Germinal center (tissue), 1 donor: ENCODE measurements at regions not wholly inside any gene's neighbourhood (a gene's known extent, or its start where the extent isn't known, plus 50 kb on each side); places are given as distances from the start of the nearest gene placed in this dataset.

ENCODE experiments used
- DNase-seq: peaks from one replicate; pipeline ENCODE4 v3.0.0; 2012; ENCODE audit warnings: mixed read lengths, low spot score

- DNase-seq, result no peak
Observed at GRCh38 chr7:17178545-17178944, 119.9 kb upstream of the AHR start.

- no peak for DNase-seq
Observed at GRCh38 chr7:17181482-17181881, 117.0 kb upstream of the AHR start.

GRCh38 chr7:17183630-17184328, 114.7 kb upstream of the AHR start:
- DNase-seq, result no peak

- no peak for DNase-seq
Observed at GRCh38 chr7:17184805-17185689, 113.4 kb upstream of the AHR start.

- peak; percentile 17 for DNase-seq
Observed at GRCh38 chr7:17185690-17186070, 112.8 kb upstream of the AHR start.

- DNase-seq, result no peak
Observed at GRCh38 chr7:17186745-17187530, 111.5 kb upstream of the AHR start.

GRCh38 chr7:17194656-17195055, 103.8 kb upstream of the AHR start:
- DNase-seq, result no peak

- peak; percentile 21 for DNase-seq
Observed at GRCh38 chr7:17195576-17195975, 102.9 kb upstream of the AHR start.

- DNase-seq, result no peak
Observed at GRCh38 chr7:17205910-17206309, 92.5 kb upstream of the AHR start.

- DNase-seq, result no peak
Observed at GRCh38 chr7:17206349-17206905, 92.0 kb upstream of the AHR start.

- no peak for DNase-seq
Observed at GRCh38 chr7:17207220-17207619, 91.2 kb upstream of the AHR start.

GRCh38 chr7:17209101-17209500, 89.4 kb upstream of the AHR start:
- no peak for DNase-seq

GRCh38 chr7:17211307-17211836, 87.1 kb upstream of the AHR start:
- no peak for DNase-seq

- no peak for DNase-seq
Observed at GRCh38 chr7:17212188-17212587, 86.3 kb upstream of the AHR start.

GRCh38 chr7:17227766-17228490, 70.5 kb upstream of the AHR start:
- DNase-seq, result no peak

GRCh38 chr7:17229228-17229627, 69.2 kb upstream of the AHR start:
- DNase-seq, result no peak

- no peak for DNase-seq
Observed at GRCh38 chr7:17230099-17230807, 68.2 kb upstream of the AHR start.

- no peak for DNase-seq
Observed at GRCh38 chr7:17233603-17234002, 64.8 kb upstream of the AHR start.

- DNase-seq, result no peak
Observed at GRCh38 chr7:17234030-17234397, 64.4 kb upstream of the AHR start.

- DNase-seq, result peak; percentile 42
Observed at GRCh38 chr7:17234398-17235031, 63.9 kb upstream of the AHR start.
